ENCODE measurements at regions not wholly inside any gene's neighbourhood (a gene's known extent, or its start where the extent isn't known, plus 50 kb on each side); places are given as distances from the start of the nearest gene placed in this dataset.

- intact Hi-C loops (cut with DNase I; ENCODE audit: low total_unique reads), result no loop called here
- DNase-seq (ENCODE audit: low spot score in 2 of 2), result no peak
- TF ChIP-seq POLR2A (IDR thresholded peaks at IDR 0.05) (no peak), CTCF (IDR thresholded peaks at IDR 0.05) (no peak)
- no peak overlapping the region for H3K4me3 ChIP-seq (ENCODE audit: low read depth, poor library complexity, severe bottlenecking)
- 76 to 85% methylated on average over 9 to 16 of the region's 30 CpGs for WGBS, 2 donors
Measured at GRCh38 chr13:68523838-68524424, 1293.8 kb upstream of the PCDH9 start.

- H3K4me3 ChIP-seq (ENCODE audit: low read depth, poor library complexity, severe bottlenecking), result no peak overlapping the region
- no peak for TF ChIP-seq CTCF (IDR thresholded peaks at IDR 0.05)
- TF ChIP-seq POLR2A (IDR thresholded peaks at IDR 0.05), result no peak
- intact Hi-C loops (cut with DNase I; ENCODE audit: low total_unique reads), result no loop called here
- WGBS, 2 donors, result 47 to 78% methylated on average over 2 of the region's 2 CpGs
- no peak for DNase-seq (ENCODE audit: low spot score in 2 of 2)
Measured at GRCh38 chr13:68522184-68522583, 1292.0 kb upstream of the PCDH9 start.

- TF ChIP-seq CTCF (IDR thresholded peaks at IDR 0.05) (no peak), POLR2A (IDR thresholded peaks at IDR 0.05) (no peak)
- 77 to 79% methylated on average over 4 of the region's 4 CpGs for WGBS, 2 donors
- intact Hi-C loops (cut with DNase I; ENCODE audit: low total_unique reads), result no loop called here
Measured at GRCh38 chr13:68509734-68510621, 1279.8 kb upstream of the PCDH9 start.

GRCh38 chr13:68506888-68507551 is 1276.9 kb upstream of the PCDH9 start:
- no peak for TF ChIP-seq POLR2A (IDR thresholded peaks at IDR 0.05)
- TF ChIP-seq CTCF (IDR thresholded peaks at IDR 0.05), result no peak
- no peak for DNase-seq (ENCODE audit: low spot score in 2 of 2)
- 66% methylated on average over 8 of the region's 8 CpGs for WGBS, 2 donors
- no peak overlapping the region for H3K4me3 ChIP-seq (ENCODE audit: low read depth, poor library complexity, severe bottlenecking)
- intact Hi-C loops (cut with DNase I; ENCODE audit: low total_unique reads), result no loop called here

More at GRCh38 chr13:68509734-68510621, 1279.8 kb upstream of the PCDH9 start:
- DNase-seq (ENCODE audit: low spot score in 2 of 2), result no peak
- no peak overlapping the region for H3K4me3 ChIP-seq (ENCODE audit: low read depth, poor library complexity, severe bottlenecking)

DNA sequence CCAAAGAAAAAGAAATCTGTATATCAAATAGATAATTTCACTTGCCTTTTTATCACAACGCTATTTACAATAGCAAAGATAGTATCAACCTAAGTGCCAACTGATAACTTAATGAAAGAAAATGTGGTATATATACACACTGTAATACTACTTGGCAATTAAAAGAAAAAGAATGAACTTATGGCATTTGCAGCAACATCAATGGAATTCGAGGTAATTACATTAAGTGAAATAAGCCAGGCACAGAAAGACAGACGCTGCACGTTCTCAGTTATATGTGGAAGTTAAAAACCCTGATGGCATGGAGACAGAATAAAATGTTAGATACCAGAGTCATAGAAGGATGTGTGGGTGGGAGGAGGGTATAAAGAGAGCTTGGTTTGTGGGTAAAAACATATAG is 1260.5 kb upstream of the PCDH9 start:
- TF ChIP-seq POLR2A (IDR thresholded peaks at IDR 0.05), result no peak
- TF ChIP-seq CTCF (IDR thresholded peaks at IDR 0.05), result no peak
- intact Hi-C loops (cut with DNase I; ENCODE audit: low total_unique reads), result no loop called here
- no peak overlapping the region for H3K4me3 ChIP-seq (ENCODE audit: low read depth, poor library complexity, severe bottlenecking)
- no peak for DNase-seq (ENCODE audit: low spot score in 2 of 2)
- 73 to 74% methylated on average over 4 of the region's 4 CpGs for WGBS, 2 donors

Measured in lower leg skin (tissue), 4 donors.